Prostate gland (tissue), 2 donors: ENCODE measurements at regions not wholly inside any gene's neighbourhood (a gene's known extent, or its start where the extent isn't known, plus 50 kb on each side); places are given as distances from the start of the nearest gene placed in this dataset.

Experiments used
- POLR2A ChIP-seq: fragments of 450-650 bp; IDR thresholded peaks from one replicate; pipeline ENCODE4 v1.6.1; 2016; ENCODE audit warnings: antibody characterized with exemption, mild to moderate bottlenecking
- TF ChIP-seq, protein P1 (sequence below), 4 experiments: fragments of 200-600 bp in 2 of 4; fragments of 450-650 bp in 2 of 4; sonication (generic) in 2 of 4; IDR thresholded peaks; 1 replicate in 3 of 4; 2 replicates in 1 of 4; pipeline ENCODE4 v1.5.1; 2016 to 2019; ENCODE audit warnings: antibody characterized with exemption in 4 of 4, mild to moderate bottlenecking in 2 of 4, moderate library complexity in 2 of 4

DNA sequence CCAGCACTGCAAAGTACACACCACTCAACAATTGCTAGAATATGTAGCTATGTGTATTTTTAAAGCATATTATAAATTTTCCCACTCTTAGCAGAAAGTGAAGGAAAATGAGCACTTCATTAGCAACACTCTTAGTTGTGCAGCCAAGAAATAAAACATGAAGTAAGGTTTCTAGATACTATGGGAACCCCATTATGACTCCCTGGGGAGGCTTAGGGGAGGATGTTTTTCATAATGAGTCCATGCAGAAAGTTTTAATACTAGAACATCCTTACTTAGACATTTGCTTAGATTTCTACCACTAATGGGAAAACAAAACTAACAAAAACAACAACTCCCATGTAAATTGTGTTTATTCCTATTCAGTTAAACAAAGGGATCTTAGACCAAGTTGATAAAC is 148.4 kb upstream of the HDAC9 start:
- no peak for TF ChIP-seq POLR2A
- TF ChIP-seq, protein P1, sequence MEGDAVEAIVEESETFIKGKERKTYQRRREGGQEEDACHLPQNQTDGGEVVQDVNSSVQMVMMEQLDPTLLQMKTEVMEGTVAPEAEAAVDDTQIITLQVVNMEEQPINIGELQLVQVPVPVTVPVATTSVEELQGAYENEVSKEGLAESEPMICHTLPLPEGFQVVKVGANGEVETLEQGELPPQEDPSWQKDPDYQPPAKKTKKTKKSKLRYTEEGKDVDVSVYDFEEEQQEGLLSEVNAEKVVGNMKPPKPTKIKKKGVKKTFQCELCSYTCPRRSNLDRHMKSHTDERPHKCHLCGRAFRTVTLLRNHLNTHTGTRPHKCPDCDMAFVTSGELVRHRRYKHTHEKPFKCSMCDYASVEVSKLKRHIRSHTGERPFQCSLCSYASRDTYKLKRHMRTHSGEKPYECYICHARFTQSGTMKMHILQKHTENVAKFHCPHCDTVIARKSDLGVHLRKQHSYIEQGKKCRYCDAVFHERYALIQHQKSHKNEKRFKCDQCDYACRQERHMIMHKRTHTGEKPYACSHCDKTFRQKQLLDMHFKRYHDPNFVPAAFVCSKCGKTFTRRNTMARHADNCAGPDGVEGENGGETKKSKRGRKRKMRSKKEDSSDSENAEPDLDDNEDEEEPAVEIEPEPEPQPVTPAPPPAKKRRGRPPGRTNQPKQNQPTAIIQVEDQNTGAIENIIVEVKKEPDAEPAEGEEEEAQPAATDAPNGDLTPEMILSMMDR (IDR thresholded peaks at IDR 0.05) = no peak
